ENCODE measurements at regions not wholly inside any gene's neighbourhood (a gene's known extent, or its start where the extent isn't known, plus 50 kb on each side); places are given as distances from the start of the nearest gene placed in this dataset.
A peak's percentile ranks its signal among the peaks of the same experiment; 100 is the strongest.
"Not testable (repeated sequence)": the region's sequence is repeated elsewhere in the genome, so short reads cannot be mapped to it uniquely, and the experiment has no call there.

GRCh38 chr16:7278636-7279035 is 54.0 kb upstream of the RBFOX1 start:
- DNase-seq: no peak

GRCh38 chr16:7272567-7273158 is 60.0 kb upstream of the RBFOX1 start:
- no peak for DNase-seq

GRCh38 chr16:7271486-7271885 is 61.2 kb upstream of the RBFOX1 start:
- DNase-seq: no peak

- no peak for DNase-seq
Observed at GRCh38 chr16:7270823-7271222, 61.8 kb upstream of the RBFOX1 start.

GRCh38 chr16:7270006-7270405 is 62.6 kb upstream of the RBFOX1 start:
- DNase-seq: no peak

- peak; percentile 30 for DNase-seq
Observed at GRCh38 chr16:7268182-7268581, 64.5 kb upstream of the RBFOX1 start.

GRCh38 chr16:7257016-7257415 is 75.6 kb upstream of the RBFOX1 start:
- no peak for DNase-seq

GRCh38 chr16:7246578-7246977 is 86.1 kb upstream of the RBFOX1 start:
- DNase-seq: no peak

- no peak for DNase-seq
Observed at GRCh38 chr16:7239547-7239946, 93.1 kb upstream of the RBFOX1 start.

- DNase-seq: no peak
Observed at GRCh38 chr16:7236824-7237410, 95.7 kb upstream of the RBFOX1 start.

- no peak for DNase-seq
Observed at GRCh38 chr16:7233975-7234374, 98.7 kb upstream of the RBFOX1 start.

GRCh38 chr16:7231762-7232161 is 100.9 kb upstream of the RBFOX1 start:
- no peak for DNase-seq

- DNase-seq: not testable (repeated sequence)
Observed at GRCh38 chr16:7229433-7230218, 103.0 kb upstream of the RBFOX1 start.

GRCh38 chr16:7227229-7227721 is 105.4 kb upstream of the RBFOX1 start:
- no peak for DNase-seq

- DNase-seq: no peak
Observed at GRCh38 chr16:7221157-7221556, 111.5 kb upstream of the RBFOX1 start.

GRCh38 chr16:7218936-7219335 is 113.7 kb upstream of the RBFOX1 start:
- no peak for DNase-seq

GRCh38 chr16:7217797-7218196 is 114.8 kb upstream of the RBFOX1 start:
- DNase-seq: no peak

GRCh38 chr16:7216719-7217118 is 115.9 kb upstream of the RBFOX1 start:
- DNase-seq: no peak

- DNase-seq: no peak
Observed at GRCh38 chr16:7211781-7212180, 120.9 kb upstream of the RBFOX1 start.

- DNase-seq: no peak
Observed at GRCh38 chr16:7209598-7209997, 123.0 kb upstream of the RBFOX1 start.

- no peak for DNase-seq
Observed at GRCh38 chr16:7206469-7206868, 126.2 kb upstream of the RBFOX1 start.

- DNase-seq: no peak
Observed at GRCh38 chr16:7200320-7200719, 132.3 kb upstream of the RBFOX1 start.

GRCh38 chr16:7185689-7186088 is 147.0 kb upstream of the RBFOX1 start:
- DNase-seq: no peak

GRCh38 chr16:7185165-7185564 is 147.5 kb upstream of the RBFOX1 start:
- no peak for DNase-seq

Measured in activated CD4-positive, alpha-beta T cell treated with anti-CD3 and anti-CD28 coated beads, Interleukin-2, Interleukin-6, amounts not matched to agents 100 ng/mL and 50 ng/mL, durations not matched to agents 16 hours and 8 hours (primary cell).